ENCODE measurements at regions not wholly inside any gene's neighbourhood (a gene's known extent, or its start where the extent isn't known, plus 50 kb on each side); places are given as distances from the start of the nearest gene placed in this dataset.

DNA sequence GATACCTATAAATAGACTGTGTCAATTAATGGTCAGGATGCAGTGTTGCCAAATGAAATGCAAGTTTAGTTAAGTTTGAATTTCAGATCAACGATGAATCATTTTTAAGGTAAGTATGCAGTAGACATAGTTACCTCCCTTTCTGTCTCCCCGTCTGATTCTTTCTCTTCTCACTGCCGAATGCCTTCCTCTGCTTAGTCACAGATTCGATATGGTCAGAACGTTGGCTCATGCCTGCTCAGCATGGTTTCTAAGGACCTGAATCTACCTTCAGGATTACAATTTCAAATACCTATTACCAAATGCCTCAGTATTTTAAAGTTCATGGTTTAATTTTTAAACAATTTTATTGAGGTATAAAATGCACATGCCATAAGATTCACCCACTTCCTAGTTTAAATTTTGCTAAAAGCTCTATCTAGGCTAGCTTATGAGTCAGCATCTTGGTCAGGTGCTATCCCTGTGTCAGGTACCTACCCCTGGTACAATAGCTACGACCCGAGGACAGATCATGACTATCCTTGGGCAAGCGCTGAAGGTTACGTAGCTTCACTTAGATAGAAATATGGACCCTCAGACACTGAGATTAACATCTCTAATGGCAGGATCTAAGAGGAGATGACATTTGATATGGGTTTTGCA, 78.2 kb upstream of the SPON1 start:
- Histone ChIP-seq H3K36me3 (no peaks in the 10 kb centered on the region), H3K4me3 (no peak overlapping the region), H3K27ac (no peak overlapping the region), H3K9me3 (no peaks in the 10 kb centered on the region), H3K4me1 (no peaks in the 10 kb centered on the region), H3K27me3 (peaks cover 0 to 10% (median 0%) of the 10 kb centered on the region in 4 donors)
- 65 to 89% methylated on average over 7 to 9 of the region's 9 CpGs for WGBS, 2 donors
- intact Hi-C loops (cut with DNase I), result no loop called here
- TF ChIP-seq POLR2A (IDR thresholded peaks at IDR 0.05), result no peak
- TF ChIP-seq, protein P1, sequence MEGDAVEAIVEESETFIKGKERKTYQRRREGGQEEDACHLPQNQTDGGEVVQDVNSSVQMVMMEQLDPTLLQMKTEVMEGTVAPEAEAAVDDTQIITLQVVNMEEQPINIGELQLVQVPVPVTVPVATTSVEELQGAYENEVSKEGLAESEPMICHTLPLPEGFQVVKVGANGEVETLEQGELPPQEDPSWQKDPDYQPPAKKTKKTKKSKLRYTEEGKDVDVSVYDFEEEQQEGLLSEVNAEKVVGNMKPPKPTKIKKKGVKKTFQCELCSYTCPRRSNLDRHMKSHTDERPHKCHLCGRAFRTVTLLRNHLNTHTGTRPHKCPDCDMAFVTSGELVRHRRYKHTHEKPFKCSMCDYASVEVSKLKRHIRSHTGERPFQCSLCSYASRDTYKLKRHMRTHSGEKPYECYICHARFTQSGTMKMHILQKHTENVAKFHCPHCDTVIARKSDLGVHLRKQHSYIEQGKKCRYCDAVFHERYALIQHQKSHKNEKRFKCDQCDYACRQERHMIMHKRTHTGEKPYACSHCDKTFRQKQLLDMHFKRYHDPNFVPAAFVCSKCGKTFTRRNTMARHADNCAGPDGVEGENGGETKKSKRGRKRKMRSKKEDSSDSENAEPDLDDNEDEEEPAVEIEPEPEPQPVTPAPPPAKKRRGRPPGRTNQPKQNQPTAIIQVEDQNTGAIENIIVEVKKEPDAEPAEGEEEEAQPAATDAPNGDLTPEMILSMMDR (IDR thresholded peaks at IDR 0.05), result no peak
- DNase-seq, result no peak

DNA sequence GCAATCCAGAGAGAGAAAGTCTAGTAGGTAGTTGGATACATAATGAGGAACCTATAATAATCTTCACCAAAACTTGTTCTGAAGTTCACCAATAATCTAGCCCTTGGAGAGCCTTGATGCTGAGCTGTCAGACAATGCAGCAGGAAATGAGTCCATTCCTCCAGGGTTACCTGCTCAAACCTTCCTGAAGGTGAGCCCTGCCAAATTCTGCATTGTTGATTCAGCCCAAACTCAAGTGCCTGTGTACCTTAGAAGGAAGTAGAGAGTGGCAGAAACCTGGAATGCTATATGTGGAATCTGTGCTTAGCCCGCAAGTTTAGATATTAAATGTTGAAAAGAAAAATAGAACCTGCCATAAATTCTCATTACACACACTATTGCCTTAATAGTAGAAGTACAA, 77.4 kb upstream of the SPON1 start:
- intact Hi-C loops (cut with DNase I), result no loop called here
- Histone ChIP-seq H3K9me3 (no peaks in the 10 kb centered on the region), H3K27me3 (peaks cover 0 to 10% (median 0%) of the 10 kb centered on the region in 4 donors), H3K36me3 (no peaks in the 10 kb centered on the region), H3K27ac (no peak overlapping the region), H3K4me1 (no peaks in the 10 kb centered on the region), H3K4me3 (no peak overlapping the region)
- no peak for DNase-seq
- TF ChIP-seq, protein P1 (IDR thresholded peaks at IDR 0.05), result no peak
- TF ChIP-seq POLR2A (IDR thresholded peaks at IDR 0.05), result no peak
- 94 to 95% methylated on average over 1 of the region's 1 CpG for WGBS, 2 donors

DNA sequence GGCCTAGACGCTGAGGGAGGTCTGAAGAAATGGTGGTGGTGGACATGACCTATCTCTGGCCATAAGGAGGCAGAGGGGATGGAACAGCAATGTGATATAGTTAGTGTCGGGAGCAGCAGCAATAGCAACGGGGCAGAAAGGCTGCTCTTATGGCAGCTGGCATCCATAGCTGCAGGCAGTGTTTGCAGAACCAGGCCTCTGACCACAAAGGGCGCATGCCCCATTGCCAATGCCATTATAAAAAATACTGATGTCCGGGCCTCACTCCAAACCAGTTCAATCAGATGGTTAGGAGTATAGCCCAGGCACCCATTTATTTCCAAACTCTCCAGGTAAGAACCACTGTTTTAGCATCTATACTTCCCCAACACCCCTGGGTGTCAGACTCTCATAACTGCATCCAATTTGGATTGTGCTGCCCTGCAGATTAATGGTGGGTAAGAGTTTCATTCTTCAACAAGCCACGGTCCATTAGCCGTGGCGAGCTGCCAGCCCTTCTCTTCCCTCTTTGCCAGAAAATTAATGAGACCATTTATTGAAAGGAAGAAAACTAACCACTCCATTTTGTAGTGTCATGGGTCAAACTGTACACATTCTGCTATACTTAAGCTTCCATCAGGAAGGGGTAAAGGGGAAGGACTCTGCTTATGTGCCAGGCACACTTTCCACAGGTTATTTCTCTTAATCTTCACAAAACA, 72.8 kb upstream of the SPON1 start:
- no peak for DNase-seq
- H3K27ac ChIP-seq, result no peak overlapping the region
- H3K4me3 ChIP-seq, result no peak overlapping the region
- TF ChIP-seq POLR2A (IDR thresholded peaks at IDR 0.05), result no peak
- TF ChIP-seq, protein P1 (IDR thresholded peaks at IDR 0.05), result no peak
- 36 to 70% methylated on average over 7 to 8 of the region's 8 CpGs for WGBS, 2 donors
- no peaks in the 10 kb centered on the region for H3K4me1 ChIP-seq
- H3K36me3 ChIP-seq, result no peaks in the 10 kb centered on the region
- H3K27me3 ChIP-seq, result no peaks in the 10 kb centered on the region
- no peaks in the 10 kb centered on the region for H3K9me3 ChIP-seq
- intact Hi-C loops (cut with DNase I), result no loop called here

DNA sequence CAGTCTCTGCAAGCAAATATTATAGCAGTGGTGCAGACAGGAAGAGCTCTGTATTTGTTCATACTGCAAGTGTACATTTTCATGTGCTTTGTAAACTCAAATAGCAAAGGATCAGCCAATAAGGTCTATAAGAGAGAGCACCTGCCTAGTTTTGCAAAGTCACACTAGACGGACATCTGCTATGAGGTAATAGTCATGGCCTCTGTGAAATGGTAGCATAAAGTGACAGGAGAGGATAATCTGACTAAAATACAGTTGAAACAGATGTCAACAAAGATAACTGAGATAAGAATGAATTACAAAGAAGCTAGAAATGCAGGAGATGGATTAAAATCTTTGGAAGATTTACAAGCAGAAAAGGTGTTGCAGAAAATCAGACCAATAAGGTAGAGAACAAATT, 70.6 kb upstream of the SPON1 start:
- 58 to 73% methylated on average over 1 of the region's 1 CpG for WGBS, 2 donors

More for the DNA sequence above, 70.6 kb upstream of the SPON1 start:
- Histone ChIP-seq H3K4me3 (no peak overlapping the region), H3K27ac (no peak overlapping the region), H3K9me3 (no peaks in the 10 kb centered on the region), H3K36me3 (no peaks in the 10 kb centered on the region), H3K27me3 (no peaks in the 10 kb centered on the region), H3K4me1 (no peaks in the 10 kb centered on the region)
- TF ChIP-seq, protein P1 (IDR thresholded peaks at IDR 0.05), result no peak
- TF ChIP-seq POLR2A (IDR thresholded peaks at IDR 0.05), result no peak
- intact Hi-C loops (cut with DNase I), result no loop called here
- DNase-seq, result no peak

Measured in esophagus squamous epithelium (tissue), 5 donors.